Right ventricle myocardium inferior (tissue), 1 donor: ENCODE measurements at regions not wholly inside any gene's neighbourhood (a gene's known extent, or its start where the extent isn't known, plus 50 kb on each side); places are given as distances from the start of the nearest gene placed in this dataset.

Source experiments
- ATAC-seq: fragments of 200-7000 bp; cut with Tn5 transposase; one replicate; pipeline ENCODE4 v1.9.1; 2020; ENCODE audit warnings: mild to moderate bottlenecking, moderate library complexity
- DNase-seq: peaks from one replicate; pipeline ENCODE4 v3.0.0; 2021; ENCODE audit errors: missing footprints
- intact Hi-C: fragments of 100-400 bp; cut with DNase I; formaldehyde crosslinking; loops from one replicate; pipeline ENCODE4 v1.11.0; 2022
- donor health status: DM: no; HTN: yes; CAD: no; lungs with severe emphysema.

DNA sequence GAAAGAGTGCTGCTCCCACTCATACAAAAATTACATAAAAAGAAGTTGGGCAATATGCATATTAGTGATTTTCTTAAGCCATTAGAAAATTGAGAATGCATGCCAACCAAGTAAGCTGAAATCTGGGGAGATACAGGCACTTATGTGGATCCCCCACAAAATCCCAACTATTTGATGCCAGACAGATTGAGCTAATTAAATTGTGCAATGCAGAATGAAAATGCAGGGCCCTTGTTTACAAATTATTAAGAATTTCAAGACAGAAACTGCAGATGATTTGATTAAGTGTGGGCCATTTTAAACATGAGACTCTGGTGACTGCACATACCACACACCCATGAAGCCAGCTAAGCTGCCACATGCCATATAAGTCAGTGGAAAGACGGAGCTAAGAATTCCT lies 554.5 kb downstream of the CBLN2 start:
- DNase-seq (no peak), ATAC-seq (no peak)
- intact Hi-C loops = no loop called here

DNA sequence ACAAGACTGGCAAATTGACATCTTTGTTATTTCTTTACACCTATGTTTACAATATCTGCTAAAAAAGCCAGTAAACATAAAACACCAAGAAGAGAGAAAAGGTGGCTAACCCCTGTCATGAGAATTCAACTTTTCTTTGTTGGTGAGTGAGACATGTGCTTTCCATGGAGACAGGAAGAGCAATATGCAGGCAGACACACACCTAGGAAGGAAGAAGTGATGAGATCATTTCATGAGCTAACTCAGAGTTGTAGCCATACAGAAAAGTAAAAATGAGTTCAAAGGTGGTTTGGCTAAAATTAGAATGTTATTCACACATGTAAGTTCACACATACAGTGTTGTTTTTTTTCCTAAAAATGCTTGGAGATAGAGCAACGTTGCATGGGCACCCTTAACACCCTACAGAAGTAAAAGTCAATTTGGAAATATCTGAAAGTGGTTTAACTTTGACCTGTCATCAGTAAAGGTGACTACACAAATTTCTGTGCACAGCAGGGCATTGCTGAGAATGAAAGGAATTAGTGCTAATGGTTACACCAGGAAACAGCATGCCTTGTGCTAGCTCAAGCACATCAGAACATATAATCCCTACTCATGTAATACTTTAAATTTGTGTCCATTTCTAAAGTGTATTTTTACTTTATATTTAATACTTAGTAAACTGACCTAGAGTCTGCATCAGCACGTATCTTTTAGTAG lies 557.6 kb downstream of the CBLN2 start:
- DNase-seq = no peak
- ATAC-seq = no peak
- intact Hi-C loops = no loop called here

DNA sequence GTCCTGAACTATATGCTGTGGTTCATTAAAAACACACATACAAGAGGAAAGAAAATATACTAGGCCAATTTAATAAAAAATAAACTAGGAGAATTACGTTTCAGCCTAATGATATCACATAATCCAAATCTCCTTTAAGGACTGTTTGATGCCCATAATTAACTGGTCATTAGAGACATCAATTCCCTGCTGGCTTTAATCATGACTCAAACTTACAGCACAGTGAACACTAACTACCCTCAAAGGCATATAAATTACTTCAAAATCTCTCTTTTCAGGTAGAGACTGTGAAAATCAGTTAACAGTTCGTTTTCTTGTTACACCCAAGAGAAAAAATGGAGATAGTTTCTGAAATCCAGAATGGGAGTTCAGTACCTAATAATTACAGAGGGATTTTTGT lies 567.4 kb downstream of the CBLN2 start:
- DNase-seq = no peak
- intact Hi-C loops = no loop called here
- no peak for ATAC-seq

DNA sequence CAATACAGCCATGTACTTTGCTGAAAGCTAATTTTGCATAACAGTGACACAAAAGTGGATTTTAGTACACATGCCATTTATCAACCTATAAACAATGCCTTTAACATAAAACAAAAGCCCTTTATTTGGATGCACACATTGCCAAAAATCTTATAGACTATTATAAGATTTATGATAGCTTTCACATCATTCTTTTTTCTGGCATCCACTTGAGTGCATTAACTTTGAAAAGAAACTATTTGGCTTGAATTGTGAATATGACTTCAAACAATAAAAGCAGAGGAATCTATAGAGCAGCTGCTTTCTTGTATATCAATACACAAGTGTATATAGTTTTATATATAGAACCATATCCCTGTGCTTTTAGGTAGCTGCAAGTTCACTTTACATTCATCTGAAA lies 577.4 kb downstream of the CBLN2 start:
- intact Hi-C loops = no loop called here
- ATAC-seq = no peak
- no peak for DNase-seq

DNA sequence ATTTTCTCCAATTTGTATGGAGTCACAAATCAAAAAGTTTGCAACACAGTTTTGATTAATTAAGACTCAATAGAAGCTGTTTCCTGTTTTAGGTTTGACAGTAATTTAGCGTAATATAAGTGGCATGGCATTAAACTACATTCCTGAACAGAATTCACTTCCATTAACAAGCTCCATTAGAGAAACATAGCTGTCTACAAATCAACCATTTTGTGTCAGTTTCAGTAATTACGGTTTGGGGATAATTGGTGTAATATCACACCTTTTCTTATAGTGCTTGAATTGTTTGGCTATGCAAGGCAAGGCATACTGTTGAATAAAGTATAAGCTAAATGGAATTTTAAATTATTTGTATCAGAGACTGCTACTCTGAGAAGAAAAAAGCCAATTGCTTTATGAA lies 585.5 kb downstream of the CBLN2 start:
- ATAC-seq (no peak), DNase-seq (no peak)
- intact Hi-C loops = no loop called here

DNA sequence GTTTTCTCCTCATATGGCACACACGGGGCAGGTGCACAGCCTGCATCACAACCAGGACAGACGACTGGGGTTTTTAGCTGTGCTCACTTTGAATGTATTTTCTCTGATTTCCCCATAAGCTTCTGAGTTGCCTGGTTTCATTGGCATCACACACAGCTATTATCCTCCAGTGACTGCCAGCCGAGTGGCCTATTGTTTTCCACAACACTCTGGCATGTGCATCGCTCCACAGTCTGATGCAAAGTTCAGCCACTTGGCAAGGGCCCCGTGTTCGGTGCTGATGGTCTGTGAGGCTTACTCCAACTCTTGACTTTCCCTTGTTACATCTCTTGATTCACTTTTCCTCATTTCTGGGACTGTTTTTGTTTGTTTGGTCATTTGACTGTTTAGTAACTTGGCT lies 593.1 kb downstream of the CBLN2 start:
- ATAC-seq = no peak
- intact Hi-C loops = no loop called here
- DNase-seq = no peak

DNA sequence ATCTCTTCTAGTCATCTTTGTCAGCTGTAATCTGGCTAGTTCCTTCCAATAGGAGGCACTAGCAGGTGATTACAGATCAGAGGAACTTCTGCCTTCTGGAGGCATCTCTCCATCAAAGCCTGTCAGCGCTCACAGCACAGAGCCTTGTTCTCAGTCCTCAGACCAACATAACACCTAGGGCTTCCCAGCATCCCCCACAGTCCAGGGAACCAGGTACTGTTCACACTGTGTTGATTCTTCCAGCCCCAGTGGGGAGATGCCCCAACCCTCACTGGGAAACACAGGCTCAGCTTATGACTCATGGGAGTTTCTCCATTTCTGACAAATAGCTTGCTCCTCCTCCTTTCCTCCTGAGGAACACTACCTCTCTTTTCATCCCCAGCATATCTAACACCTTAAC lies 601.7 kb downstream of the CBLN2 start:
- DNase-seq (no peak), ATAC-seq (no peak)
- intact Hi-C loops = no loop called here

DNA sequence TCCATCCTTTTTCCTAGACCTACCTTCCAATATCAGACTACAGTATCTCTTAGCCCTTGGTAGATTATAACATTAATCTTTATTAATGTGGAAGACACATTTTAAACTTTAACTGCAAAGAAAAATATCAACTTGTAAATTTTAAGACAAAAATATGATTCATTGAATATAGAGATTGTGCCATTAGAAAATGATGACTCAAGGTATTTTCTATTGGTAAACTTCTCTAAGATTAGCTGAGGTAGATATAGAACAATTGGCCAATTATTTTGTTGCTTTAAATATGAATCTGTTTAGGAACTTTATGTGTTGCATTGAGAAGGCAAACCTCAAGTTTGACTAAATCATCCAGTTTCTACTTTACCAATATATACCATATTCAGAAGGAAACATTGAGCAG lies 604.7 kb downstream of the CBLN2 start:
- DNase-seq (no peak), ATAC-seq (no peak)
- intact Hi-C loops = no loop called here

DNA sequence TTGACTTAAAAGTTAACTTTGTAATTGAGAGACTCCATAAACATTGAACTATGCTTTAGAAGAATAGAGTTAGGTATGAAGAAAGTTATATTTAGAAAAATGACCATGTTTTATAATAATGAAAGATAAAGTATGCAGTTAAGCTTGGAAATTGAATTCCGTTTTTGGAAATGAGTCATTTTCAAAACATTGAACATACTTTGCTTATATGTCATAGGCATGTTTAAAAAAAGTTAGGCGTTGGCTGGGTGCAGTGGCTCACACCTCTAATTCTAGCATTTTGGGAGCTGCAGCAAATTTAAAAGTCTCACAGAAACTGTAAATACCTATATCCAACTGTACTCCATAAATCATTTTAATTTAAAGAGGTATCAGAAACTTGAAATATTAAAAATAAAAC lies 607.4 kb downstream of the CBLN2 start:
- ATAC-seq = no peak
- intact Hi-C loops = no loop called here
- DNase-seq = no peak

DNA sequence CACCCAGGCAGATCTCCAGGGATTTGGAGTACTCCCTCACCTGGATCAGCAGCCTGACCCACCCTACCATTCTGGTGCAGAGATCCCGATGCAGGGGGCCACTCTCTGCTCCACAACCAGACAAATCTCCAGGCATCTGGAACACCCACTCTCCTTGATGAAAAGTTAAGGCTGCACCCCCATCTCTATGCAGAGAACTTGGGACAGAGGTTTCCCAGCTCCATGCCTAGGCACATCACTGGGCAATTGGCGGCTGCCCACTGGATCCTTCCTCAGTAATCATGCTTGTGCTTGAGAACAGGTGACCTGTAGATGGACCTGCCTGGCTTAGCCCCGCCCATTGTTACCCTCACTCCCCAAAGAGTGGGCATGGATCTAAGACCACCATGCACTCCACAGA lies 624.9 kb downstream of the CBLN2 start:
- intact Hi-C loops = no loop called here
- ATAC-seq (no peak), DNase-seq (no peak)

DNA sequence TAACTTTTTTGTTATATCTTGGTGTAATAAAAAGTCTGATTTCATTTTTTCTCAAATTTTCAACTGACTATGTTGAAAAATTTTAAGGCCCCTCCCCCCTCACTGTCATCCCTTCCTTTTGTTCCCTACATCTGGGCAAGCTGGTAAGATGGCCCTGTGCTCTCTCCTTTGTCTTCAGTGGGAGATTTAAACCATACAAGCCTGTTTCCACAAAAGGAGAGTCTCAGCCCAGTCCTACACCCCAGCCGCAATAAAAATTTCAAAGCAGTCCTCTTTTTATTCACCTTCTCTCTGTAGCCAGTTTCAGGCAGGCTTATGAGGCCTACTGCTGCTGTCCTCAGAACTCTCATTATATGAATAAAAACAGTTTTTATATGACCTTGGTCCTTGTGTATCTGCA lies 630.5 kb downstream of the CBLN2 start:
- no peak for ATAC-seq
- DNase-seq = no peak

DNA sequence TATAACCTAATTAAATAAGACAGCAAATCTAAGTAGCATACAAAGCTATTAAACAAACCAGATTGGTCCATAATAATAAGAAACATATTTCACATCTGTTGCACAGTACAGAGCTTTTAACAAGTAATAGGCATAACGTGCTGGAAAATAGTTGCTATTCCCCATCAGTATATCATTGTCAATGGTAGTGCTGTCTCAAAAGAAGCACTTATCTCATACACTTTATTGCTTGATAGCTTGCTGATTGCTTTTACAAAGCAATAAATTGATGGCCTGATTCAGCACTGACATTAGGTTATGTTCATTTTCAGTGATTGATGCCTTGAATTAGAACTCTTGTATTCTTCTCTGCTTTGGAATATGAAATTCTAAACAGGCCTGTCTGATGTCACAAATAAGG lies 641.7 kb downstream of the CBLN2 start:
- intact Hi-C loops = no loop called here
- no peak for ATAC-seq
- no peak for DNase-seq

More for the DNA sequence above, 630.5 kb downstream of the CBLN2 start:
- intact Hi-C loops = no loop called here

DNA sequence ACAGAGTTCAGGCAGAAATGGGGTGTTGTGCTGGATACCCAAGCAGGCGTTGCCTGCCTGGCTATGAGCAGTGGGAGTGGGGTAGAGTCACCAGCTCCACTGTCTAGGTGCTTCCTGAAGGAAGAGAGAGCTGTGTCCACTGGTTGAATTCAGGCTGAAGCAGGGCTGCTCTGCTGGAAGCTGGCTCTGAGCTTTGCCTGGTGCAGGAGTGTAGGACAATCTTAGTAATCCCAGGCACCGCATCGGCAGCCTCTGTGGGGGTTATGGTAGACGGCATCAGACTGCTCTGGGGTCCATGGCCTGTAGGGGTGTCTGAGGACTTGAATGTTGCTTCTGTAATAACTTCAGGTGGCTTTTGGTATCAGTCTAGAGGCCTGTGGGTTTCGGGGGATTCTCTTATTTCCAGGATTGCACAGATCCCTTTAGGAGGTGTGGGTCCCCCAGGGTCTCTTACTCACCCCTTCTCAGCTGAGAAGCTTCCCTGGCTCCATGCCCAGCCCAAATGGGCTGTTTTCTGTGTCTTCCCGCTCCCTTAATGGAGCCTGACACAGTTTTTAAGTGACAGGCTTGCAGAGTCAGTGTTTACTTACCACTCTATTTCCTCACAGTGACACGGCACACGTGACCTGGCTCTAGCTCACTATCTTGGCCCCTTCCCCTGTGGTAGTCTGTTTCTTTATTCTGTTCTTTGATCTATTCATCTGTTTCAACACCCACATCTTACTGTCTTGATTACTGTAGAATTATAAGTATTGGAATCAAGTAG lies 644.3 kb downstream of the CBLN2 start:
- intact Hi-C loops = no loop called here
- DNase-seq (no peak), ATAC-seq (no peak)

DNA sequence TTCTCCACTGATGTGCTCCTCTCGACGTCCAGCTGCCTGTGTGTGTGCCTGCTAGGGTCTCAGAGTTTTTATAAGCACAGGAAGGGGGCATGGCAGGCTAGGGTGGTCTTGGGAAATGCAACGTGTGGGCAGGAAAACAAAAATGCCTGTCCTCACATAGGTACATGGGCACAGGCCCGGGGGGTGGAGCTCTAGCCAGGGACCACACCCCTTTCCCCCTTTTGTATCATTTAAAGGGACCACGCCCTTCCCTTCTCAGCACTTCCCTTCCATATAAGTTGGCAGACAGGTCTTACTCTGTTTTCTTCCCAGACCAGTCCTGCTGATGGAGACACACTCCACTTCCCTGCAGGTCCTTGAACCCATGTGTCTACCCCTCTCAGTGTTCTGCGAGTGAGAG lies 645.0 kb downstream of the CBLN2 start:
- DNase-seq = no peak
- intact Hi-C loops = no loop called here
- no peak for ATAC-seq

DNA sequence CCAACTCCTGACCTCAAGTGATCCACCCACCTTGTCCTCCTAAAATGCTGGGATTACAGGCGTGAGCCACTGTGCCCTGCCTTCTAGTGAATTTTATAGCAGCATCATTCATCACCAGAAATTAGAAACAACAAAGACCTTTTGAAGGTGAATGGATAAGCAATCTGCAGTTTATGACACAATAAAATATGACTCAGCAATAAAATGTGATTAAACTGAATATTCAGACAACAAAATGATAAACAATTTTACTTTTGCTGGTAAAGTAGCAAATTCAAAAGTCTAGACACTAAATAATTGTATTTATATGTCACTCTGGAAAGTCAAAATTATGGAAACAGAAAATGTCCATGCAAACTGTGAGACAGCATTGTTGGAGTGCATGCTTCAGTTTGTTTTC lies 656.6 kb downstream of the CBLN2 start:
- no peak for DNase-seq
- intact Hi-C loops = no loop called here
- no peak for ATAC-seq

DNA sequence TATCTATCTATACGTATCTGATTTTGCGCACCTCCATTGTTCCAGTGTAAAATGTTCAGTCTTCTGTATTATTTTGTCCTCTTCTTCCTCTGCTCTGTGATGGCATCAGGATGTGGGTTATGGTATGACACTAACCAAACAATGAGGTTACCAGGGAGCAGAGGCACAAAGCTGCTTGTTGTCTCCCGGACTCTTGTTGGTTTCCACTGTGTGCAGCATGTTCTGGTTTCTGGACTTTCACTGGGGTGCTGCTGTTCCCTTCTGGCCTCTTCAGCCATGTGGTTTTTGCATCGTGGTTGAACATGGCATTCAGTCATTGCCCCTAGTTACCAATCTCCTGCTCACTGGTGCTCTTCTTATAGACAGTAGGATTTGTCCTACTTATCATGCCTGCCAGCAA lies 665.9 kb downstream of the CBLN2 start:
- no peak for ATAC-seq
- no peak for DNase-seq
- intact Hi-C loops = no loop called here

DNA sequence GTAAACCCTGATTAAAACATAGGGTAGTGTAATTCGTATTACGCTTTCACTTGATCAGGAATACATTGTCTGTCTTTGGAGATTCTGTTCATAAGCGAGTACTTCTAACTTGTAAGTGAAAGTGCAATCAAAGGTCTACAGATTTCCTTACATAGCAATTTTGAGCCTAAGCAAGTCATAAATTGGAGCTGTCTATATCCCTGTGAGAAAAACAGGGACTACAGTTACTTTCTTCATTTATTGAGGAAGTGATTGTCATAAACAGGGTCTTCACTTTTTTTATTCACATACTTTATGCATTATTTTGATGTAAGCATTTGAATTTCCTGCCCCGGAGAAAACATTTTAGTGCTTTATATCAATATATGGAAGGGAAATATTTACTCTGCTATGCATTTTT lies 670.4 kb downstream of the CBLN2 start:
- intact Hi-C loops = no loop called here
- no peak for ATAC-seq

DNA sequence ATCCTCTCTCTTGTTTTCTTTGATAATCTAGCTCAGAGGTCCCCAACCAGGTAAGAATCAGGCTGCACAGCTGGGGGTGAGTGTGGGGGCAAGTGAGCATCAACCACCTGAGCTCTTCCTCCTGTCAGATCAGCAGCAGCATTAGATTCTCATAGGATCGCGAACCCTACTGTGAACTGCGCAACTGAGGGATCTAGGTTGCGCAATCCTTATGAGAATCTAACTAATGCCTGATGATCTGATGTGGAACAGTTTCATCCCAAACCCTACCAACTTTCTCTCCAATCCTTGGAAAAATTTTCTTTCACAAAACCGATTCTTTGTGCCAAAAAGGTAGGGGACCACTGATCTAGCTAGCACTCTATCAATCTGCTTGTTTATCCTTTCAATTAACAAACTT lies 678.3 kb downstream of the CBLN2 start:
- no peak for DNase-seq
- ATAC-seq = no peak
- intact Hi-C loops = no loop called here

More for the DNA sequence above, 670.4 kb downstream of the CBLN2 start:
- DNase-seq = no peak

DNA sequence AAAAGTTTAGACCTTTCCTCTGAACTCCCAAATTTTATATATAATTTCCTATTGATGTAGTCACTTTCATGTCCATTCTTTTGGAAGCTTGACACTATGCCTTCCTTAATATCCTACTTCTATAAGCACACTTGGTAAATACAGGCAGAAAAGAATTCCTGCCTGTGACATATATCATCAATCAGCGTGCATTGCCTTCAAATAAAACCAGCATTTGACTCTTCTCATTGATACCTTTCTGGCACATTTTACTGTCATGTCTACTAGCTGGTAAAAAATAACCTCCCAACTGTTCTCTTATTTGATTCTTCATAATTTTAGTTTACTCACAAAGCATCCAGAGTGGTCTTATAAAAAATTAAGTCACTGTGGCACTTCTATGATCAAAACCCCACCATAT lies 693.5 kb downstream of the CBLN2 start:
- no peak for DNase-seq
- no peak for ATAC-seq
- intact Hi-C loops = no loop called here

DNA sequence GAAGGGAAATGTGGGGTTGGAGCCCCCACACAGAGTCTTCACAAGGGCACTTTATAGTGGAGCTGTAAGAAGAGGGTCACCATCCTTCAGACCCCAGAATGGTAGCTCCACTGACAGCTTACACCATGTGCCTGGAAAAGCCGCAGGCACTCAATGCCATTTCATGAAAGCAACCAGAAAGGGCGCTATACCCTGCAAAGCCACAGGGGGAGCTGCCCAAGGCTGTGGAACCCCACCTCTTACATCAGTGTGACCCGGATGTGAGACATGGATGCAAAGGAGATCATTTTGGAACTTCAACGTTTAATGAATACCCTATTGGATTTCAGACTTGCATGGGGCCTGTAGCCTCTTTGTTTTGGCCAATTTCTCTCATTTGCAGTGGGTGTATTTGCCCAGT lies 694.7 kb downstream of the CBLN2 start:
- ATAC-seq (no peak), DNase-seq (no peak)
- intact Hi-C loops = no loop called here

DNA sequence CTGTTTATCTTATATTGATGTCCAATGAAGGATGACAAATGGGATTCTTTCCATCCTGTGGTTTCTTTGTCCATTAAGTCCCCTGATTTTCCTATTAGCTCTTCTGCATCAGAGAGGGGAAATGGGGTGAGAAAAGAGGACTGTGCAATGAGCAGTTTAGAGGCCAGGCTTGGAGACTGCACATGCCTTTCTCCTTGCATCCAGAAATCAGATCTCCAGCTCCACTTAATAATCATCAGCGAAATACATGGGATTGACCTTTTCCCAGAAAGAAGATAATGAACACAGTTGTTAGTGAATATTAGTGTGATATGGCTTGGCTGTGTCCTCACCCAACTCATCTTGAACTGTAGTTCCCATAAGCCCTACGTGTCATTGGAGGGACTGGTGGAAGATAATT lies 697.4 kb downstream of the CBLN2 start:
- ATAC-seq (no peak), DNase-seq (no peak)

More for the DNA sequence above, 697.4 kb downstream of the CBLN2 start:
- intact Hi-C loops = no loop called here
